ENCODE measurements at regions not wholly inside any gene's neighbourhood (a gene's known extent, or its start where the extent isn't known, plus 50 kb on each side); places are given as distances from the start of the nearest gene placed in this dataset.
"Not testable (repeated sequence)": the region's sequence is repeated elsewhere in the genome, so short reads cannot be mapped to it uniquely, and the experiment has no call there.

DNA sequence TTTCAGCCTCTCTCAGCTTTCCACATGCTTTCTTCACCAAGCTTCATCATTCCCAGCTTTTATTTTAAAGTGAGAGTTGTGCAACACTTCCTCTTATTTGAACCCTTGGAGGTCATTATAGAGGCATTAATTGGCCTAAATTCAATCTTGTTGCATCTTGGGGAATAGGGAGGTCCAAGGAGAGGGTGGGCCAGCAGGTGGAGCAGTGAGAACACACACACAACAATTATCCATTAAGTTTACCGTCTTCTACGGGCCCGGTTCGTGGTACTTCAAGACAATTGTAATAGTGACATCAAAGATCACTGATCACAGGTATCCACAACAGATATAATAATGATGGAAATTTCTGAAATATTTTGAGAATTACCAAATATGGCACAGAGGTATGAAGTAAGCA lies 457.2 kb upstream of the SMIM21 start:
- no peak for DNase-seq

- no peak for DNase-seq
These were observed 453.5 kb upstream of the SMIM21 start for GRCh38 chr18:75880925-75881504.

DNA sequence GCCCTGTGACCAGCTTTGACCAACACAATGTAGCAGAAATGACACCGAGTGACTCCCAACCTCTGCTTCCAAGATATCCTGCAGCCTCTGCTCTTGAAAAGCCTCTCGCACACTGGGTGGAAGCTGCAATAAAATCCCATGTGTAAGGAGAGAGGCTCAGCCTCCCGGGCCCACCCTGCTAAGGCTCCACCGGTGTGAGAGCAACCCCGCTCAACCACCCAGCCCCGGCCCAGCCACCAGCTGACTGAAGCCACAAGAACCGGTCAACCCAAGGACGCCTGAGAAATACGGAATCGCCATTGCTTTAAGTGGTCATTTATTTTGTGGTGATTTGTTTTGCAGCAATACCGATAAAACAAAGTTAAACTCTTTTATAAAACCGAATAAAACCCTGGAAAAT lies 452.8 kb upstream of the SMIM21 start:
- DNase-seq: no peak

- no peak for DNase-seq
These were observed 451.7 kb upstream of the SMIM21 start for GRCh38 chr18:75879196-75879595.

DNA sequence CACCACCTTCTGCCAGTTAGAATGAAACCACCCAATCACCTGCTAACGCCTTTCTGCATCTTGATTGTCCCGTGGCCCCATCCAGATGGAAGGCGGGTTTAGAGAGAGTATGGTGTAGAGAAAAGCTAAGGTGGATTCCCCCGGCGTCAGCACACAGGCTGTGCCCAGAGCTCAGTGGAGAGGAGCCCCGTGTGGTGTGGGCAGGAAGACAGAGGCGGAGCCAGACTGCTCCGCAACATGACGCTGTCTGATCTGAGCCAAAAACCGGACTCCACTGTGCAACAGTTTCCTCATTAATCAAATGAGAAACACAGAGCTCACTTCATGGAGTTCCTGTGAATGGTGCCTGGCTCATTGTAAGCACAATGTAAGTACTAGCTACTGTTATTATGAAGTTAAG lies 448.1 kb upstream of the SMIM21 start:
- no peak for DNase-seq

DNA sequence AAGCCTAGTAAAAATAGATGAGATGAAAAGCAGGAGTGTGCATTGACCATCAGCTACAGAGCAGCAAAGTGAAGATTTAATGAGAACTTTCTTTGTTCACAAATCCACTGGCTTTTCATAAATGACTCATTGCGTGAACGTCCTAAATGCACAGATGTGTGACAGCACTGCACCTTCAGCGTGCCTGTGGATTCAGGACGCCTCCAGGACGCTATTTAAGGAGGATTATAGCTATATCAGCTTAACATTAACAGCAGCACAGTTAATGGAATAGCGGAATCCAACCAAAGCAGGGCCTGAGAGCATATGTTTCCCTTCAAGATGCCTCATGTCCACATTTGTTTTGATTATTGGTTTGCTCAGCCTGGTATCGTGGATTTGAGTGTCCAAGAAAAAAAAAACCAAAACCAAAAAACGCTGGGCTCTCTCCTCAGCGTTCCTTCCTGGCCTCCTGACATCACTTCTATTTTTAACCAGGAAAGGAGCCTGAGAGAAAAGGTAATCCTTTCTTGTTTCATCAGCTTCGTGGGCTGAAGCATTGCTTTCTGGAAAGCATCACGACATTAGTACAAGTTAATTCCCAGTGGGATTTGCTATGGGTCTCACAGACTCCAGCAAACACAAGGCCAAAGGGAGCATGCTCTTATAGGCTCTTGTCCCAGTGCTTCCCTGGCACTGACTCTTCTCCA lies 447.0 kb upstream of the SMIM21 start:
- no peak for DNase-seq

DNA sequence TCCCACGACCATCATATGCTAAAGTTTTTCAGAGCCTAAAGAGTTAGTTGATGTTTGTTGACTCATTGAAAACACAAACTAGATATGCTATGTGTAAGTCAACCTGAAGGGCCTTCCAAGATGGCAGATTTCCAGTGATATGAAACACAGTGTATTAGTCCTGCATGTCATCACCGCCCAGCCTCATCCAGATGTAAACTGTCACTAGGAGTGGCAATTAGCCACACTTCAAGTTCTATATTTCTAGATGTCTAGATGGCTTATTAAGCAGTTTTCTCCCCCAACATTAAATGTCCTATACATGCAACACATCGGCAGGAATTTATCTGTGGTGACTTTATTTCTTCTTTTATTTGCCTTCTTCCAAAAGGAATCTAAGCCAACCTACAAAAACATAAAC lies 444.1 kb upstream of the SMIM21 start:
- no peak for DNase-seq

DNA sequence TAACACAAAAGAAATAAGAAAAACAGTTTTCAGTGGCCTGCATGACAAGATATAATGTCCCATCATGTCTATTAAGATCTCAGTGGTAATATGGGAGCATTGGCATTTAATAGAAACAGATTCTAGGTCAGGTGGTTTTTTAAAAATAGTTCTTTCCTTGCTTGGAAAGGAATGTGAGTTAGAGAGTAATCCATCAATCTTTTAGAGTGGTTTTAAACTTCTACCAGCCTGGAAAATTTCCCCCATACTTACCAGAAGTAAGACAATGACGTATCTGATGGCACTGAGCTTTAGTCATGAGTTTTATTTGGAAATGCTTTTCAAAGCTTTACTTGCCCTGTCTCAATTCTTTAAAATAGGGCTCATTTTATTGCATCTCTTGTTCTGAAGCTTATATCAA lies 441.7 kb upstream of the SMIM21 start:
- no peak for DNase-seq

DNA sequence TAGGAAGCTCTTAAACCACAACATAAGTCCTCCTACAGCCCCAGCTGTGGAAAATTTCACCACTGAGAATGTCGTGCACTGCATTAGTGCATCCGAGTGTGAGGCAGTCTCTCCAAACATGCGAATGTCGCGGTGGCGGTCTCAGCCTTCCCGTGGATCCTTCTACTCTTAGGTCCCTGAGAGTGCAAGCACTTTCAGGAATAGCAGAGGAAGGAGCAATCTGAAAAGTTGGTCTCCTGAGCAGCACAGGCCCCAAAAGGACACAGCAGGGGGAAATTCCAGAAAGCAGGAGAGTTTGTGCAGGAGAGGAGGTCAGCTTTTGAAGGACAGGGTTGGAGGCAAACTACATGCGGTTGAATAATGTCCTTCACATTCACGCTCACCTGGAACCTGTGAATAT lies 440.5 kb upstream of the SMIM21 start:
- DNase-seq: no peak

GRCh38 chr18:75865639-75866038 lies 438.1 kb upstream of the SMIM21 start:
- DNase-seq: no peak

GRCh38 chr18:75864816-75865215 lies 437.3 kb upstream of the SMIM21 start:
- DNase-seq: no peak

DNA sequence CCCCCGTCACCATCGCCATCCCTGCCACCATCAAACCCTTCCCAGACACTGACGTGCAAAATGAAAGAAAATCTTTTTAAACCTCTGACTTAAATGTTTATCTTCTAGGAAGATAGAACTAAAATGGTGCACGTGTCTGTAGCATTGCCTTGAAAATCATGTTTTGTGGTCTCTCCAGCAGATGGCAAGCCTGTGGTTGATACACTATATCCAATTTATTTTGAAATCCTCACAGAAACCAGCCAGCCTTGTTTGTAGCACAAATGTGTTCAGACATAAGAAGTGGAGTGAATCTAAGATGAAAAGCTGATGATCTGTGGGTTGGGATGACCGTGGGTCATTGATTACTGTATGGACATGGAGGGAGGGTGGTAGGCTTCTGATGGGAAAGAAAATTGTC lies 436.2 kb upstream of the SMIM21 start:
- DNase-seq: no peak

DNA sequence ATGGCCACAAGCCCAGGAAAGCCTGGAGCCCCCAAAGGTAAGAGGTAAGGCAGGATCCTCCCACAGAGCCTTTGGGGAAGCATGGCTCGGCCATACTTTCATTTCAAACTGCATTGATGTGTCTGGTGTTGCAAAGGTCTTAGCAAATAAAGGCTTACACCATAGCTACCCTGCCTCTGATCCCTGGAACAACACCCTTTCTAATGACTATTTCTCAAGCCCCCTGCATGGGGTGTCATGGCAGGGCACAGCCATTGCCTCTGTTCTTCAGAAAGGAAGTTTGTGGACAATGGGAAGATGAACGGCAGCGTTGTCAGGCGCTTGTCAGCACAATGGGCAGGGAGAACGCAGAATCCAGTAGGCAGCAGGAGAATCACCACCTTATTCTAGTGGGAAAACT lies 435.0 kb upstream of the SMIM21 start:
- DNase-seq: no peak

GRCh38 chr18:75860166-75860565 lies 432.7 kb upstream of the SMIM21 start:
- no peak for DNase-seq

DNA sequence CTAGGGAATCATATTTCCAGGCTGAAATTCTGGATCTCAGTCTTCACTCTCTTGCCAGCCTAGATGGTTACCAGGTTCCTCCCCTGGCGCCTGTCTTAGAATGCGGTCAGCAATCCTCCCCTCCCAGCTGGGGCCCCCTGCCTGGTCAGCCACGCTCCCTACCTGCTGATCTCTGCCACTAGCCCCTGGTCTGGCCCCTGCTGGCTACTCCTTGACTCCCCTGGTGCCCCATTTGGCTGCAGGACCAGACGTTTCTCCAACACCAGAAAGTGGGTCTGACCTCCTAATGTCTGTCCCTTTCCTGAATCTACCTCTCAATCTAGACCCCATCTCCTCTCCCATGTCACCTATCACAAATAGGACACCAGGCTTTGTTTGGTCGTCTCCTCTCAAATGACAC lies 432.0 kb upstream of the SMIM21 start:
- no peak for DNase-seq

DNA sequence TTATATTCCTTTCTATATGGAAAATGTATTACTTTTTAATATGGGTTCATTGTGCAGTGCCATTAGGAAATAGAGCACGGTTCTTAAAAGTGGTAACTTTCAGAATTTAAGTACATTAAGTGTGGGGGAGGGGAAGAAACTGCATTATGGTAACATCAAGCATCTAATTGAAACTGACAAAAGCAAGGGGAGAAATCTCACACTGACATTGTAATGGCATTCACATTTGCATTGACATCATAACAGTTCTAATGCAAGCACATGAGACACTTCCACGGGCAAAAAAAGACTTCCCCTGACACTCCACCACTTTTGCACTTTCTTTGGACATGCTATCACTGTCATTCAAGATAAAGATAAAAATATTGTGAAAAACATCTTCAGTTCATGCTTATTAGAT lies 431.3 kb upstream of the SMIM21 start:
- DNase-seq: no peak

DNA sequence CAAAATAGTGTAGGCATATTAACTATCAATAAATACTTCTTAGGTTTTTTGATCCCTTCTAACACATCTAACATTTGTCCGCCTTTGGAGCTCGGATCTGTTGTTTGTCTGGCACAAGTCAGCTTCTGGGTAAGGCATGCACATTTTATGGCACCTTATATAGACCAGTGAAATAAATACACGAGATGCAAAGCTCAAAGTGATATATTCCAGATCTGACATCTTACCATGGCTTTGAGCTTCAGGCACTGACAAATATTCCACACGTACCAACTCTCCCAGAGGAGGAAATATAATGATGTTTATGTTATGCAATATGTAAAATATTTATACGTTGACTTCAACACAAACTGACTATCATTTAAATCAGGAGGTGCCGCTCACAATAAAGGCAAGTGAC lies 430.1 kb upstream of the SMIM21 start:
- no peak for DNase-seq

DNA sequence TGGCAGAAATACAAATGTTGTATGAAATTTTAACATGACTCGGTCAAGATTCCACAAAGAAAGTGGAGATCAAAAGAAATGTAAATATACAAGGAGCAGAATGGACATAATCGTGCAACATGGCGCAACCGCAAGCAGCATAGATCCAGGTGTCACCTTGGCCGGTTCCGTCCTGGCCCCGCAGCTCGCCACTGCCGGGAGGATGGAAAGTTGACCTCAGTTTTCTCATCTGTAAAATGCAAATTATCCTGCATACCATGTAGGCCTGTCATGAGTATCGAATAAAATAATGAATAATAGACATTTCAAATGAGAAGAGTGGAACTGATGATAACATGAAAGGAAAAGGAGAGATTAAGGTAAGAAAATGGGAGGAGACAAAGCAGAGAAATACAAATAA lies 427.3 kb upstream of the SMIM21 start:
- no peak for DNase-seq

DNA sequence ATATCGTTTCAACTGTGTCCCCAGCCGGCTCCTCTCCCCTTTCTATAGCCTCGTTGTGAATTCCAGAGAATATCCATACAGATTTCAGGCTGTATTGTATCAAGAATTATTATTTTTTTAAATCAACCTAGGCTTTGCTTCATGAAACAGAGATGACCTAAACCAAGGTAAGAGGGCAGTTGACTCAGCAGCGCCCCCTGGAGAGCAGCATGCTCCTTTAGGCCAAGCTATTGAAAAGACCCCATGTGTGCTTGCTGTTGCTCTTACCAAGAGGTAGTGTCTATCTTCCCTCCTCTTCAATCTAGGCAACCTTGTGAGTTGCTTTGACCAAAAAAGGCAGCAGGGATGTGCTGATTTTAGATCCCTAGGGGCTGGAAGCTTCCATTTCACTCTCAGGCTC lies 426.7 kb upstream of the SMIM21 start:
- no peak for DNase-seq

DNA sequence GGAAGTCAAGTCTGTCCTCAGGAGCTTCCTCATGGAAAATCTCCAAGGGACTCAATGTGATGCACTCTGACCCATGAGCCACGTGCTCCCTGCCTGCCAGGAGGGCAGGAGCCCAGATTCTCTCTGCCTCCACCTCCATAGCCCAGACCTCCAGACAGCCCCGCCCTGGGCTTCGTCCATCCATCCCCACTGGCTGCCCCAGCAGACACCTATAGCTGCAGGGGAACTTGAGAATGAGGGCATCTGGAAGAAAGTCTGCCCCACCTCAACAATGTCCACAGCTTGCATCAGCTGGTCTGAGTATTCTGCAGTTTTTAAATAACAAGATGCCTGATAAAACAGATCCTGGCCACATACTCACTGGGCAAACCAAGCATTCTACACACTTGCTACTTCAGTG lies 418.8 kb upstream of the SMIM21 start:
- DNase-seq: no peak

- no peak for DNase-seq
These were observed 417.9 kb upstream of the SMIM21 start for GRCh38 chr18:75845413-75845812.

- DNase-seq: no peak
These were observed 416.6 kb upstream of the SMIM21 start for GRCh38 chr18:75844146-75844545.

GRCh38 chr18:75840131-75840530 lies 412.6 kb upstream of the SMIM21 start:
- DNase-seq: no peak

DNA sequence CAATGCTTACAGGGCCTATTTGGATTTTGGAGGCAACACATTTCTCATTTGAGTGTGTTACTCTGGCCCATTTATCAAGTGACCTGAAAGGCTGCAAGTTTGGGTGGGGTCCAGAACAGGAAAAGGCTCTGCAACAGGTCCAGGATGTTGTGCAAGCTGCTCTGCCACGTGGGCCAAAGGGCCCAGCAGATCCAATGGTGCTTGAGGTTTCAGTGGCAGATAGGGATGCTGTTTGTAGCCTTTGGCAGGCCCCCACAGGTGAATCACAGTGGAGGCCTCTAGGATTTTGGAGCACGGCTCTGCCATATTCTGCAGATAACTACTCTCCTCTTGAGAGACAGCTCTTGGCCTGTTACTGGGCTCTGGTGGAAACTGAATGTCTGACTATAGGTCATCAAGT lies 412.2 kb upstream of the SMIM21 start:
- not testable (repeated sequence) for DNase-seq

DNA sequence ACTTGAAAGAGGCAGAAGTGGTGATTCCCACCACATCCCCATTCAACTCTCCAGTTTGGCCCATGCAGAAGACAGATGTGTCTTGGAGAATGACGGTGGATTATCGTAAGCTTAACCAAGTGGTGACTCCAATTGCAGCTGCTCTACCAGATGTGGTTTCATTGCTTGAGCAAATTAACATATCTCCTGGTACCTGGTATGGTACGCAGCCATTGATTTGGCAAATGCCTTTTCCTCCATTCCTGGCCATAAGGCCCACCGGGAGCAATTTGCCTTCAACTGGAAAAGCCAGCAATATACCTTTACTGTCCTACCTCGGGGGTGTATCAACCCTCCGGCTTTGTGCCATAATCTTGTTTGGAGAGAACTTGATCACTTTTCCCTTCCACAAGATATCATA lies 411.5 kb upstream of the SMIM21 start:
- no peak for DNase-seq
